Rectal smooth muscle tissue (tissue), 1 donor: ENCODE measurements at regions not wholly inside any gene's neighbourhood (a gene's known extent, or its start where the extent isn't known, plus 50 kb on each side); places are given as distances from the start of the nearest gene placed in this dataset.

Experiments
- H3K27ac ChIP-seq: one replicate; pipeline ENCODE4 v1.7.0; 2013; ENCODE audit warnings: low read depth, low read length, inconsistent platforms
- H3K27me3 ChIP-seq: one replicate; pipeline ENCODE4 v1.7.0; 2013; ENCODE audit warnings: low read length; ENCODE audit not compliant: control insufficient read depth, insufficient read depth
- H3K36me3 ChIP-seq: one replicate; pipeline ENCODE4 v1.7.0; 2013; ENCODE audit warnings: low read length; ENCODE audit not compliant: control insufficient read depth, insufficient read depth
- H3K4me1 ChIP-seq: one replicate; pipeline ENCODE4 v1.7.0; 2013; ENCODE audit warnings: low read length; ENCODE audit not compliant: control insufficient read depth, insufficient read depth
- H3K4me3 ChIP-seq: one replicate; pipeline ENCODE4 v1.7.0; 2013; ENCODE audit warnings: low read length
- H3K9ac ChIP-seq: one replicate; pipeline ENCODE4 v1.7.0; 2013; ENCODE audit warnings: low read length

DNA sequence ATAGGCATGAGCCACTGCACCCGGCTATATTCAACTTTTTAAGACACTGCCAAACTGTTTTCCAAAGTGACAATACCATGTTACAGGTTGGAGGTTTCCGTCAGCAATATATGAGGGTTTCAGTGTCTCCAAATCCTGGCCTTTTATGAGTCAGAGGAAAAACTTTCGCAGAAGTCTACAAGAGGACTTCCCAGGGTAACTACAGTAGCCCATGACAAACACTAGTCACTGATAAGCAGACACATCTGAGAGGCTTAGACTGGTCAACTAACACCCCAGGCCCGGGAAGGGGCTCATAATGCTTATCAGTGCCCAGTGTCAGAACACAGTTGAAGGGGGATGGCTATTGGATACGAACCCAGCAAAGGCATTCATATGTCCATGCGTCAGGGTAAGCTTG lies 85.4 kb downstream of the SOX4 start:
- no peaks in the 10 kb centered on the region for H3K36me3 ChIP-seq
- no peak overlapping the region for H3K27ac ChIP-seq
- H3K27me3 ChIP-seq = no peaks in the 10 kb centered on the region
- H3K4me1 ChIP-seq = no peaks in the 10 kb centered on the region
- no peak overlapping the region for H3K4me3 ChIP-seq
- H3K9ac ChIP-seq = no peak overlapping the region

DNA sequence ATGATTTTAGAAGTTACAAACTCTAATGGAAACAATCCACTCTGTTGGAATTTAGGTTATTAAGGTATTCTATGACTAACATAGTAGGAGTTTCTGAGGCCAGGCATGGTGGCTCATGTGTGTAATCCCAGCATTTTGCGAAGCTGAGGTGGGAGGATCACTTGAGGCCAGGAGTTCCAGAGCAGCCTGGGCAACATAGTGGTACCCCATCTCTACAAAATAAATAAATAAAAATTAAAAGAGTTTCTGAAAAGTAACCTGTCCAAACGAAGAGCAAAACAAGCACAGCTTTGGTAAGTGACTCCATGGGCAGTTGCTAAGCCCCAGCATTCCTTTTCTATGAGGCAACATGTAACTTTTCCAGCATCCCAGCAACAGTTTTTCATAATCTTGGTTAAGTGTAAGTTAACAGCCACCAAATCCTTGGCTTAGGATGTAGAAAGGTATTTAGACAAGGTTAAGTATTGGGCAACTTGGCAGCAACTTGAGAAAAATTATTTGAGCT lies 86.3 kb downstream of the SOX4 start:
- no peak overlapping the region for H3K27ac ChIP-seq
- H3K36me3 ChIP-seq = no peaks in the 10 kb centered on the region
- no peak overlapping the region for H3K4me3 ChIP-seq
- H3K27me3 ChIP-seq = no peaks in the 10 kb centered on the region
- no peaks in the 10 kb centered on the region for H3K4me1 ChIP-seq
- H3K9ac ChIP-seq = no peak overlapping the region

DNA sequence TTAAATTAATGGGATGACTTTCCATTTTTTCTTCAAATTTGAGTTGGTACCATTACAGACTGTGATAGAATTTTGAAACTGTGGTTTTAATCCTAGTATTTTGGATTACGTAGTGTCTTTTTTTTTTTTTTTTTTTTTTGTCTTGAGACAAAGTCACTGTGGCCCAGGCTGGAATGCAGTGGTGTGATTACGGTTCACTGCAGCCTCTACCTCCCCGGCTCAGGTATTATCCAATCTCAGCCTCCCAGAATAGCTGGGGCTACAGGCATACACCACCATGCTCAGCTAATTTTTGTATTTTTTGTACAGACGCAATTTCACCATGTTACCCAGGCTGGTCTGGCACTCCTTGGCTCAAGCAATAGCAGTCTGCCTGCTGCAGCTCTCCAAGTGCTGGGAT lies 87.1 kb downstream of the SOX4 start:
- Histone ChIP-seq H3K4me3 (no peak overlapping the region), H3K4me1 (no peaks in the 10 kb centered on the region), H3K27me3 (no peaks in the 10 kb centered on the region), H3K9ac (no peak overlapping the region), H3K27ac (no peak overlapping the region), H3K36me3 (no peaks in the 10 kb centered on the region)

GRCh38 chr6:21690489-21690888 lies 96.9 kb downstream of the SOX4 start:
- H3K27me3 ChIP-seq = no peaks in the 10 kb centered on the region
- no peak overlapping the region for H3K27ac ChIP-seq
- no peaks in the 10 kb centered on the region for H3K4me1 ChIP-seq
- H3K36me3 ChIP-seq = no peaks in the 10 kb centered on the region
- no peak overlapping the region for H3K9ac ChIP-seq
- H3K4me3 ChIP-seq = no peak overlapping the region

GRCh38 chr6:21691685-21692346 lies 98.3 kb downstream of the SOX4 start:
- Histone ChIP-seq H3K9ac (no peak overlapping the region), H3K27me3 (no peaks in the 10 kb centered on the region), H3K4me3 (no peak overlapping the region), H3K4me1 (no peaks in the 10 kb centered on the region), H3K27ac (no peak overlapping the region), H3K36me3 (no peaks in the 10 kb centered on the region)

- no peak overlapping the region for H3K4me3 ChIP-seq
These were observed 99.2 kb downstream of the SOX4 start for GRCh38 chr6:21692721-21693120.

DNA sequence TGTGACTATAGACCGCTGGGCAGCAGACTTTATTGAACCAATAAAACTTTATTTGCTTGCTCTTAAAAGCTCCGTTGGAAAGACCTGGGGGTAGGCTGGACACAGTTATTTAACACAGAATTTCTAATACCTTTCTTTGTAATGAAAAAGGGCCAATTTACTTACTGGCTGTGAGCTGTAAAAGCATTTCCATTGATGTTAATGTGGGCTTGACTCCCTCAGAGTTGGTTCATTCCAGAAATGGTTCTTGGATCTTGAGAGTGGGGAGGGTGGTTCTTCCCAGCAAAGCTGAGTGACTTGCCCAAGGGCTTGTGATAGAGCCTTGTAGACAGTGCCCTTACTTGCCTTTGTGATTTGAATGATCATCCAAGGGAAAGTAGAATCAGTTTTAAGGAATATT lies 100.6 kb downstream of the SOX4 start:
- Histone ChIP-seq H3K27me3 (no peaks in the 10 kb centered on the region), H3K9ac (no peak overlapping the region), H3K36me3 (no peaks in the 10 kb centered on the region), H3K4me1 (no peaks in the 10 kb centered on the region), H3K4me3 (no peak overlapping the region), H3K27ac (no peak overlapping the region)

More at GRCh38 chr6:21692721-21693120, 99.2 kb downstream of the SOX4 start:
- Histone ChIP-seq H3K4me1 (no peaks in the 10 kb centered on the region), H3K9ac (no peak overlapping the region), H3K27me3 (no peaks in the 10 kb centered on the region), H3K36me3 (no peaks in the 10 kb centered on the region), H3K27ac (no peak overlapping the region)

- H3K27me3 ChIP-seq = no peaks in the 10 kb centered on the region
- H3K9ac ChIP-seq = no peak overlapping the region
- no peaks in the 10 kb centered on the region for H3K4me1 ChIP-seq
- no peak overlapping the region for H3K4me3 ChIP-seq
- H3K36me3 ChIP-seq = no peaks in the 10 kb centered on the region
- H3K27ac ChIP-seq = no peak overlapping the region
These were observed 114.2 kb downstream of the SOX4 start for GRCh38 chr6:21707524-21708319.

- H3K4me1 ChIP-seq = no peaks in the 10 kb centered on the region
- no peak overlapping the region for H3K4me3 ChIP-seq
- no peak overlapping the region for H3K27ac ChIP-seq
- H3K27me3 ChIP-seq = no peaks in the 10 kb centered on the region
- H3K9ac ChIP-seq = no peak overlapping the region
- no peaks in the 10 kb centered on the region for H3K36me3 ChIP-seq
These were observed 114.7 kb downstream of the SOX4 start for GRCh38 chr6:21708320-21708580.

DNA sequence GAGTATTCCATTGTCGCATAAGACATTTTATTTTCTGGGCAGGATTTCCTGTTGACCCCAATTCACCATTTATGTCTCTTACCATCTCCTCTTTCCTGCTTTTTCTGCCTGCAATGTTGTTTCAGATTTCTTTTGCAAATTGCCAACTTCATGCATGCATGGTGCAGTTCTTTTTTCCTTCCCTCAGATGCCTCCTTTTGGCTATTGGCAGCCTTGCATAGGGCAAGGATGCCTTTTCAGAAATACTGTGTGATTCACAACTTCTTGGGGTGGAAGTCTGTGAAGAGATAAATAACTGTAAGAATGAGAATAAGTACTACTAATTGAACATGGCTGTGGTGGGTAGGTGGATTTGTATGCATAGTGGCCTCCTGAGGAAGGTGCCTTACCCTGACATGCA lies 116.7 kb downstream of the SOX4 start:
- no peak overlapping the region for H3K27ac ChIP-seq
- no peaks in the 10 kb centered on the region for H3K4me1 ChIP-seq
- no peak overlapping the region for H3K9ac ChIP-seq
- H3K36me3 ChIP-seq = no peaks in the 10 kb centered on the region
- H3K27me3 ChIP-seq = no peaks in the 10 kb centered on the region
- H3K4me3 ChIP-seq = no peak overlapping the region

DNA sequence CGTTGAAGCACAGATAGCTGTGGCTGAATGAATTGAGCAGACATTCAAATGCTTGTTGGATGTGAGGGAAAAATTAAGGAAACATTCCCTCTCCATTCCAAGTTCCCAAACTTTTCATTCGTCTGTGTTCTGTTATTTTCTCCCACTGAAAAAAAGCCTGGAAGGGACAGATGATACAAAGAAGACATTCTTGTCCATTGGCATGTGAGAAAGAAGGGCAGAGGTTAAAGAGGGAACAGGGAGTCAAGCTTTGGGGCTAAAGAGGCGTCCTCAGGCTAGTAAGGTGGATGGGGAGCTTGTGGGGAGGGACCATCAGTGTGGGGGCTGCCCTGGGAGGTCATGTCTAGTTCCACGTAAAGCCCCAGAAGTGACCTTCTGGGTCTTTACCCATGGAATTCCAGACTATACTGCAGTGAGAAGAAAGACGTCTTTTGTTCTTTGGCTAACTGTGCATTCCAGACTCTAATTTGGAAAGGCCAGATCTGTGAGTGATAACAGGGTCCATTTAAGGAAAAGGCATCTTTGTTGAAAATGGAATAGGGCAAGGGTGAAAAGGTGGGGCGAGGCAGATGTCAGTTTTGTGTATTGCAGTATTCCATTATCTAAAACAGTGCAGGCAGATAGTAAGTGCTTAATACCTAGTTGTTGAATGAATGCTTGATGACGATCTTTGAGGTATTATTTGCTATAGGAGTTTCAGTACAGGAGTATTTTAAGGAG lies 117.5 kb downstream of the SOX4 start:
- Histone ChIP-seq H3K27me3 (no peaks in the 10 kb centered on the region), H3K27ac (no peak overlapping the region), H3K9ac (no peak overlapping the region), H3K4me1 (no peaks in the 10 kb centered on the region), H3K4me3 (no peak overlapping the region), H3K36me3 (no peaks in the 10 kb centered on the region)

- no peak overlapping the region for H3K27ac ChIP-seq
- no peaks in the 10 kb centered on the region for H3K4me1 ChIP-seq
- H3K9ac ChIP-seq = no peak overlapping the region
- no peaks in the 10 kb centered on the region for H3K27me3 ChIP-seq
- no peak overlapping the region for H3K4me3 ChIP-seq
- no peaks in the 10 kb centered on the region for H3K36me3 ChIP-seq
These were observed 118.7 kb downstream of the SOX4 start for GRCh38 chr6:21712213-21712612.
